Occipital lobe (tissue), 1 donor: ENCODE measurements at regions not wholly inside any gene's neighbourhood (a gene's known extent, or its start where the extent isn't known, plus 50 kb on each side); places are given as distances from the start of the nearest gene placed in this dataset.

Source experiments
- DNase-seq: peaks from one replicate; lab custom pipeline; 2025; lab: John Stamatoyannopoulos, UW

- DNase-seq = no peak
Observed at GRCh38 chr20:60500038-60500701, 541.9 kb downstream of the CDH26 start.

DNA sequence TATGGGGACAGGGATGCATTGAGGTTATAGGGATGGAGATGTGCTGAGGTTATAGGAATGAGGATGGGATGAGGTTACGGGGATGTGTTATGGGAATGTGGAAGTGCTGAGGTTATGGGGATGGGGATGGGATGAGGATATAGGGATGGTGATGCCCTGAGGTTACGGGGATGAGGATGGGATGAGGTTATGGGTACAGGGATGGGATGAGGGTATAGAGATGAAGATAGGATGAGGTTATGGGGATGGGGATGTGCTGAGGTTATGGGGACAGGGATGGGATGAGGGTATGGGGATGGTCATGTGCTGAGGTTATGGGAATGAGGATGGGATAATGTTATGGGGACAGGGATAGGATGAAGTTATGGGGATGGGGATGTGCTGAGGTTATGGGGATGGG lies 542.8 kb downstream of the CDH26 start:
- no peak for DNase-seq

- DNase-seq = no peak
Observed at GRCh38 chr20:60502881-60503280, 544.7 kb downstream of the CDH26 start.

GRCh38 chr20:60505423-60505822 lies 547.2 kb downstream of the CDH26 start:
- DNase-seq = no peak

DNA sequence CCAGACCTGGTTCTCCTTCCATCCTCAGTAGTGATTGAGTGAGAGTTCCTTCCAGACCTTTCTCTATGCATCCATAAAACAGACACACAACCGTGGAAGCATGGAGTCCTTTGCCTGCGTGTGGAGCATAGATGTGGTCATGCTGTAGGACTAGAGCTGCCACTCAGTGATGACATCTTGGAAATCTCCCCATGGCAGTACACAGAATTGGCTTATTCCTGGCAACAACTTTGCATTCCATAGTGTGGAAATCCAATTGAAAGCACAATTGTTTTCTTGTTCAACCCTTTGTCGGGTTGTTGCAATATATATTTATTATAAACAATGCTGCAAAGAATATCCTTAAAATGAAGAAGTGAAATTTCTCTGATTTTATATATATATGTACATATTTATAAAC lies 547.8 kb downstream of the CDH26 start:
- DNase-seq = no peak

- DNase-seq = no peak
Observed at GRCh38 chr20:60507087-60507694, 549.0 kb downstream of the CDH26 start.

- DNase-seq = no peak
Observed at GRCh38 chr20:60509407-60509806, 551.2 kb downstream of the CDH26 start.

GRCh38 chr20:60510356-60510755 lies 552.1 kb downstream of the CDH26 start:
- DNase-seq = no peak

- DNase-seq = no peak
Observed at GRCh38 chr20:60512443-60512842, 554.2 kb downstream of the CDH26 start.

DNA sequence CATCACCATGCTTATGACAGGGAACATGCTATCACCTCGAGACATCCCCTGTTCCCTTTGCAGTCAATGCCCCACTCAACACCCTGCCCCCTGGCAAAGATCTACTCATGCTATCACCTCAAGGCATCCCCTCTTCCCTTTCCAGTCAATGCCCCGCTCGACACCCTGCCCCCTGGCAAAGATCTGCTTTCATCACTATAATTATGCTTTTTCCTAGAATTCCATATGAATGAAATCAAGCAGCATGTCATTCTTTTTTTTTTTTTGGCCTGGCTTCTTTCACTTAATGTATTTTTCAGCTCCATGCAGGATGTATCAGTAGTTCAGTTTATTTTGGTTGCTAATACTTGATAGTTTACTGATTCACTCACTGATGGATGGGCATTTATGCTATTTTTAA lies 554.9 kb downstream of the CDH26 start:
- no peak for DNase-seq

DNA sequence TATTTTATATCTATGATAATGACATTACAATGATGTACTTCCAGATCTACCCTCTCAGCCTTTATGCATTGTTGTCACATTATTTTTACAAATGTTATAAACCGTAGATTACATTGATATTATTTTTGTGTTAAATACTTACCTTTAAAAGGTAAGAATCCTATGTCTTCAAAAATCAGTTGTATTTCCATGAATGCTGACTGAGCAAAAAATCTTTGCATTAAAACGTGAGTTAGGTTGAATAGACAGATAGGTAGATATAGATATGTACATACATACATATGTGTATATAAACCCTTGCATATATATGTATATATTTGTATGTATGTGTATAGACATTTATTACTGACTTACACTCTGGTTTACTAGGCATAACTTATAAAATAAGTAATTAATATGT lies 558.2 kb downstream of the CDH26 start:
- DNase-seq = no peak

- DNase-seq = no peak
Observed at GRCh38 chr20:60518022-60518421, 559.8 kb downstream of the CDH26 start.

DNA sequence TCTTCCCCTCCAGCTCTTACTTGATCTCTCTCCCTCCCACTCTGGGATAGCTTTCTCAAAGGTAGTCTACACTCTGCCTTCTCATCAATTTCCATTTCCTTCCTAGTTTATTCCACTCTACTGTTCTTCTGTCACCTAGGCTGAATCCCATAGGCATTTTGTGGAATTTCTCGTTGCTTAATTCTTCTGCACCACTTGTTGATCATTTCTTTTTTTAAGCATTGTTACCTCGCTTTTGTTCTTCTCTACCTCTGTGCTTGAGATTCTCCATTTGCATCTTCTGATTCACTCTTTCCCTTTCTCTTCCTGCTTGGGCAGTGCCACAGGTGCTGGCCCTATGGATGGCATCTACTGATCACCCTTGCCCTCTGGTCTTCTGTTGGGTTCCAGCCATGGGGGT lies 567.2 kb downstream of the CDH26 start:
- no peak for DNase-seq

- DNase-seq = no peak
Observed at GRCh38 chr20:60527656-60528055, 569.4 kb downstream of the CDH26 start.

GRCh38 chr20:60528141-60528540 lies 569.9 kb downstream of the CDH26 start:
- no peak for DNase-seq

- DNase-seq = no peak
Observed at GRCh38 chr20:60529149-60529548, 570.9 kb downstream of the CDH26 start.

DNA sequence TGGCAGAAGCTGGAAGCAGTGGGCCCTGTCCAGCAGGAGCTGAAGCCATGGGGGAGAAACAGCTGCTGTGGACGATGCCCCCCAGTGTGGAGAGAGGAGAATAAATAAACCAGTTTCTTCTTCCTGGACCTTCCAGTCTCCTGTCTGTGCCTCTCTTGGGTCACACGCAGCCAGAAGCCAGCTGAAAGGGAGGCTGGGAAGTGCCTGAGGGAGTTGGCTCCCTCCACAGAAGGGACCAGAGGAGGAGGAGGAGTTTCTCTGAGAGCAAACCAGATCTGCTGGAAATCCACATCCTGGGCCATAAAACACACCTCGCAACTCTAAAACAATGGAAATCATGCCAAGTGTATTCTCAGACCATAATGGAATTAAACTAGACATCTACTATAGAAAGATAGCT lies 577.0 kb downstream of the CDH26 start:
- DNase-seq = no peak

DNA sequence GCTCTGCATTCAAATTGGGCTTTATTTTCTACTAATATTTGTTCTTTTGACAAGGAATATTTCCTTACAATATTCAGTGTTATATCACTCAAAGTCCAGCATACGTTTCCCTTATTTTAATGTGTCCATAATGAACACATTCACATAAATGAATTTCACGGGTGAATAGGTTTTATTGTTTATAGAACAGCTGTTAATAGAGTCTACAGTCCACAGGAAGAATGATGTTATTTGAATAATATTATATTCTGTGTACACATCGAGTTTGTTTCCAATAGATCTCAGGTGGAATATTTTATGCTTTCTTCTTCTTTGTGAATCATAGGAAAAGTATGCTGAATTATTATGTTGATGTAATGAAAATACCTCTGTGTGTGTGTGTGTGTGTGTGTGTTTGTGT lies 582.4 kb downstream of the CDH26 start:
- DNase-seq = no peak

- DNase-seq = no peak
Observed at GRCh38 chr20:60541991-60542390, 583.8 kb downstream of the CDH26 start.

DNA sequence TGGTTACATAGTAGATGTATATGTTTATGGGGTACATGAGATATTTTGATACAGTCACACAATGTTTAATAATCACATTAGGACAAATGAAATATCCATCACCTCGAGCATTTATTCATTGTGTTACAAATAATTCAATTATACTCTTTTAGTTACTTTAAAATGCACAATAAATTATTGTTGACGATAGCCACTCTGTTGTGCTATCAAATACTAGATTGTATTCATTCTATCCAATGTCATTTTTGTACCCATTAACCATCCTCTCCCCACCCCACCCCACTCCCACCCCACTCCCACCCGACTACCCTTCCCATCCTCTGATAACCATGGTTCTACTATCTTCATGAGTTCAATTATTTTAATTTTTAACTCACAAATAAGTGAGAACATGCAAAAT lies 585.4 kb downstream of the CDH26 start:
- DNase-seq = no peak

- no peak for DNase-seq
Observed at GRCh38 chr20:60553095-60553494, 594.9 kb downstream of the CDH26 start.

GRCh38 chr20:60558486-60558885 lies 600.3 kb downstream of the CDH26 start:
- DNase-seq = no peak

DNA sequence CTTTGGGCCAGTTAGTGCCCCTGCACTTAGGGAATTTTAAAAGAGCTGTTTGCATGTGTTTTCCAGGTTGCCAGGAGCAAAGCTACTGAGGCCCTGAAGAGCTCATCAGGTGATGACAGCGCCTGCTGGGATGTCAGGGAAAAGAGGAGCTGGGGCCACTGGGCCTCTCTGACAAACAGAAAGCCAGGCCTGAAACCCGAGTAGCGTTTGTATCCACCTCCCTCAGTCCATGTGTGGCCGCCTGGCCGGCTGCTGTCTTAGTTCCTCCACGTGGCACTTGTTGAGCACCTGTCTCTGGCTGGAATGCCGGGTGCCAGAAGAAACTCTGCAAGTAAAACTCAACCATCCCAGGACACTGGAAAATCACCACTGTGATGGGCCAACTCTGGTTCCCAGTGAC lies 601.2 kb downstream of the CDH26 start:
- DNase-seq = no peak

DNA sequence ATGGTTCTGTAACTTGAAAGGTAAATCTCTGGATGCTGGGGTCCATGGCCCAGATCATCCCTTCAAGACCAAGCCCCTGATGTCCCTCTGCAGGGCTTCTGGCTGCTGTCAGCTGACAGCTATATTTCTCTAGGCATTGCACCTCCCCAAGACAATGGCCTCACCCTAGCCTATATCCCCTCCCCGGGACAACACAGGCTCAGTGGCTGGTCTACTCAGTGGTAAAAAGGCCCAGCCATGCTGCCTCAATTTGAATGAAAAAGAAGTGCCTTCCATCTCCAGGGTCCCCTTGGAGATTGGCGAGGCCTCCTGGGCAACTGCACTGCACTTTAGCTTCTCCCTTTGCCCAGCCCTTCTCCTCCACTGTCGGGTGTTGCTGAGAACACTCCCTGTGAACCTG lies 602.8 kb downstream of the CDH26 start:
- DNase-seq = no peak
